Ascending aorta (tissue), 2 donors: ENCODE measurements at regions not wholly inside any gene's neighbourhood (a gene's known extent, or its start where the extent isn't known, plus 50 kb on each side); places are given as distances from the start of the nearest gene placed in this dataset.

ENCODE experiments used
- DNase-seq, 2 donors: peaks; one replicate each; pipeline ENCODE4 v3.0.0-alpha.2; 2019; ENCODE audit warnings: low spot score in 2 of 2
- H3K27ac ChIP-seq, 2 donors: fragments of 200-600 bp; sonication (generic); one replicate each; pipeline ENCODE4 v1.5.1; 2016 to 2017; ENCODE audit warnings: mild to moderate bottlenecking in 1 of 2
- H3K27me3 ChIP-seq: fragments of 200-600 bp; sonication (generic); one replicate; pipeline ENCODE4 v1.5.1; 2017
- H3K36me3 ChIP-seq, 2 donors: fragments of 200-600 bp; sonication (generic); one replicate each; pipeline ENCODE4 v1.5.1; 2016
- H3K4me1 ChIP-seq, 2 donors: fragments of 200-600 bp; sonication (generic); one replicate each; pipeline ENCODE4 v1.5.1; 2016 to 2017; ENCODE audit warnings: mild to moderate bottlenecking in 1 of 2
- H3K4me3 ChIP-seq, 2 donors: fragments of 200-600 bp; sonication (generic); one replicate each; pipeline ENCODE4 v1.5.1; 2016 to 2017; ENCODE audit warnings: mild to moderate bottlenecking in 1 of 2
- H3K9me3 ChIP-seq, 2 donors: fragments of 200-600 bp; sonication (generic); one replicate each; pipeline ENCODE4 v1.5.1; 2016
- CTCF ChIP-seq, 3 experiments: fragments of 200-600 bp in 2 of 3; fragments of 450-650 bp in 1 of 3; sonication (generic) in 2 of 3; IDR thresholded peaks; one replicate each; pipeline ENCODE4 v1.5.1; 2016 to 2019; ENCODE audit warnings: antibody characterized with exemption in 3 of 3, mild to moderate bottlenecking in 1 of 3, moderate library complexity in 1 of 3
- intact Hi-C: fragments of 100-400 bp; cut with DNase I; formaldehyde crosslinking; loops from one replicate; pipeline ENCODE4 v1.15.1; 2023

GRCh38 chr17:77493238-77493820 lies 352.6 kb downstream of the SEC14L1 start:
- peaks cover 10 to 16% of the 10 kb centered on the region in 2 donors for H3K4me1 ChIP-seq
- intact Hi-C loops: no loop called here
- no peak overlapping the region for H3K27ac ChIP-seq
- no peaks in the 10 kb centered on the region for H3K9me3 ChIP-seq
- DNase-seq: peak in 1 of 2 donors; percentile 7
- no peak for TF ChIP-seq CTCF (IDR thresholded peaks at IDR 0.05)
- H3K27me3 ChIP-seq: no peaks in the 10 kb centered on the region
- H3K36me3 ChIP-seq: peaks cover 55 to 65% of the 10 kb centered on the region in 2 donors
- H3K4me3 ChIP-seq: no peak overlapping the region

- no peaks in the 10 kb centered on the region for H3K9me3 ChIP-seq
- peaks cover 48 to 62% of the 10 kb centered on the region in 2 donors for H3K36me3 ChIP-seq
- intact Hi-C loops: no loop called here
- no peak overlapping the region for H3K27ac ChIP-seq
- TF ChIP-seq CTCF (IDR thresholded peaks at IDR 0.05): no peak
- H3K4me3 ChIP-seq: no peak overlapping the region
- peaks cover 10 to 16% of the 10 kb centered on the region in 2 donors for H3K4me1 ChIP-seq
- H3K27me3 ChIP-seq: no peaks in the 10 kb centered on the region
- DNase-seq: peak in 1 of 2 donors; percentile 33
These were observed 353.3 kb downstream of the SEC14L1 start for GRCh38 chr17:77493901-77494663.

GRCh38 chr17:77494664-77495435 lies 354.1 kb downstream of the SEC14L1 start:
- no peaks in the 10 kb centered on the region for H3K27me3 ChIP-seq
- no peak overlapping the region for H3K4me3 ChIP-seq
- no peaks in the 10 kb centered on the region for H3K9me3 ChIP-seq
- H3K27ac ChIP-seq: peak overlapping the region in 1 of 2 donors; percentile 5
- peak in 1 of 2 donors; percentile 88 for DNase-seq
- H3K4me1 ChIP-seq: peaks cover 7 to 12% of the 10 kb centered on the region in 2 donors
- peak; percentile 95 to 99 (median 96) for TF ChIP-seq CTCF (IDR thresholded peaks at IDR 0.05)
- intact Hi-C loops: loop anchor here (1.0 to 5.0 kb wide), 3 partner anchors 65 to 408 kb away; no protein-coding TSS in a partner anchor
- peaks cover 47 to 67% of the 10 kb centered on the region in 2 donors for H3K36me3 ChIP-seq

GRCh38 chr17:77495575-77495974 lies 354.8 kb downstream of the SEC14L1 start:
- Histone ChIP-seq H3K9me3 (no peaks in the 10 kb centered on the region), H3K4me3 (no peak overlapping the region), H3K27me3 (no peaks in the 10 kb centered on the region), H3K27ac (no peak overlapping the region), H3K36me3 (peaks cover 46 to 67% of the 10 kb centered on the region in 2 donors), H3K4me1 (peaks cover under 1 to 7% of the 10 kb centered on the region in 2 donors)
- peak; percentile 4 to 35 for DNase-seq
- TF ChIP-seq CTCF (IDR thresholded peaks at IDR 0.05): no peak
- intact Hi-C loops: loop anchor here (1.0 to 5.0 kb wide), 3 partner anchors 65 to 408 kb away; no protein-coding TSS in a partner anchor

GRCh38 chr17:77496401-77496801 lies 355.6 kb downstream of the SEC14L1 start:
- intact Hi-C loops: loop anchor here (5.0 kb wide), 1 partner anchor 409 kb away; no protein-coding TSS in a partner anchor
- DNase-seq: peak in 1 of 2 donors; percentile 58
- H3K4me3 ChIP-seq: no peak overlapping the region
- H3K4me1 ChIP-seq: peaks cover 0 to 7% of the 10 kb centered on the region in 2 donors
- H3K36me3 ChIP-seq: peaks cover 37 to 59% of the 10 kb centered on the region in 2 donors
- H3K27ac ChIP-seq: no peak overlapping the region
- no peaks in the 10 kb centered on the region for H3K27me3 ChIP-seq
- no peaks in the 10 kb centered on the region for H3K9me3 ChIP-seq
- TF ChIP-seq CTCF (IDR thresholded peaks at IDR 0.05): no peak
